ENCODE measurements at regions not wholly inside any gene's neighbourhood (a gene's known extent, or its start where the extent isn't known, plus 50 kb on each side); places are given as distances from the start of the nearest gene placed in this dataset.

DNA sequence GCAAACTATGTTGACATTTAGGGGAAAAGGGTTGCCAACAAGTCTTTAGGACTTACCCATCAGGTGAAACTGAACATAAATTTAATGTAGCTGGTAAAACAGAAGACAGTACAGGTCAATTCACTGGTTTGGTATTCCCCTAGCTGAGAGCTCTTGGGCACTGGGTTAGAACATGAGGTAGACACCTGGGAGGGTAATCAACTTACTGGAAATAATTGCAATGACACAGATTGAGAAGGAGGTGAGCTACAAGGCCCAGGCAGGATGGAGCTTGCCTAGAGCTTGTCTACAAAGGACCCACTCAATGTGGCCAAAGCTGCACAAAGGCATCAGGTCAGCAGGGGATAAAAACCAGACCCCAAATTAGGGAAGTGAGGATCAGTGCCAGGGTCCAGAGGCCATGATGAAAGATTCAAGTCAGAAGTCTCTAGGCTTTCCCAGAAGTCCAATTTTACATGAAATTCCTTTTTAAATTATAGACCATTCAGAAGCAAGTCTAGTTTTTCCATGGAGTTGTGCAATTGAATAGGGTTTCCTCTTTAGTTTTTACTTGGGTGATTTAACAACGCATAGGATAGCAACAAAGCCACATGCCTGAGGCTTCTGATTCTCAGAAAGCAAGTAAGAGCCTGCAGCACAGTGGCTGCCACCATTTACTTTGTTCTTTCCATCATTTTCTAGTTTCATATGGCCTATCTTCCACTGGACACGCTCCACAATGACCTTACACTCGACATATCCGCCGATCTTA, 194.0 kb downstream of the NDFIP2 start:
- Histone ChIP-seq H3K14ac (replicated peaks; ENCODE audit: low read depth, low read length) (no peak overlapping the region), H3K4ac (ENCODE audit: low read depth, low read length) (no peak overlapping the region), H4K20me1 (ENCODE audit: insufficient read depth, low read length) (no peaks in the 10 kb centered on the region), H2BK15ac (ENCODE audit: low read depth, low read length) (no peak overlapping the region), H2AK5ac (ENCODE audit: low read depth, low read length) (no peak overlapping the region), H3K27ac (ENCODE audit: insufficient read depth, low read length) (no peak overlapping the region), H3K4me2 (ENCODE audit: low read depth, low read length) (no peak overlapping the region), H3K56ac (ENCODE audit: extremely low read depth, insufficient read depth, low read length) (no peak overlapping the region), H2BK20ac (ENCODE audit: low read depth, low read length) (no peak overlapping the region), H3K4me3 (ENCODE audit: insufficient read depth, low read depth, low read length) (no peak overlapping the region), H3K9me1 (ENCODE audit: insufficient read depth, low read length) (0 out of 2 replicates have a peak, but pooled peaks cover 4% of the 10 kb centered on the region), H3K23ac (ENCODE audit: low read depth, low read length) (no peak overlapping the region), H3K9me3 (ENCODE audit: control insufficient read depth, insufficient read depth, low read length) (no peaks in the 10 kb centered on the region), H4K91ac (ENCODE audit: insufficient read depth, low read depth, low read length) (no peak overlapping the region), H3K27me3 (ENCODE audit: control insufficient read depth, insufficient read depth, low read length) (peaks cover 3% of the 10 kb centered on the region; the same call in 1 of the 2 replicates), H2AFZ (replicated peaks; ENCODE audit: low read length, poor library complexity) (no peak overlapping the region), H2BK120ac (ENCODE audit: low read depth, low read length) (no peak overlapping the region), H2BK5ac (ENCODE audit: low read depth, low read length, poor library complexity, severe bottlenecking) (no peak overlapping the region), H4K8ac (ENCODE audit: low read depth in 2 of 2, low read length in 2 of 2) (no peak overlapping the region), H3K9ac (ENCODE audit: low read depth, low read length) (no peak overlapping the region), H4K5ac (ENCODE audit: low read depth, low read length) (no peak overlapping the region), H2AK9ac (replicated peaks; ENCODE audit: low read depth, low read length, poor library complexity) (no peak overlapping the region), H3K18ac (ENCODE audit: low read depth, low read length) (no peak overlapping the region), H3K79me1 (ENCODE audit: low read depth in 1 of 2, low read length in 2 of 2) (no peaks in the 10 kb centered on the region), H3K36me3 (ENCODE audit: control insufficient read depth, insufficient read depth, low read length) (no peaks in the 10 kb centered on the region), H3K4me1 (ENCODE audit: control insufficient read depth, insufficient read depth, low read length) (no peaks in the 10 kb centered on the region; the same call in 1 of the 2 replicates)
- WGBS, 2 experiments (ENCODE audit: extremely low coverage in 2 of 2, insufficient read length in 1 of 2): no CpG with 5 or more reads among the region's 5 CpGs
- intact Hi-C loops (cut with micrococcal nuclease): loop anchor here (5.0 kb wide), 1 partner anchor 102 kb away; no protein-coding TSS in a partner anchor
- ATAC-seq (ENCODE audit: low read depth): no peak
- no TSS peak for BruUV-seq (replicated peaks)
- TF ChIP-seq BHLHE40 (IDR thresholded peaks at IDR 0.05; ENCODE audit: low read depth, low read length): no peak
- no peak for TF ChIP-seq CHD1 (IDR thresholded peaks at IDR 0.05; ENCODE audit: low read depth, low read length)
- no peak for TF ChIP-seq NFE2L2 (IDR thresholded peaks at IDR 0.05; ENCODE audit: low read depth, low read length)
- no peak for TF ChIP-seq RAD21 (IDR thresholded peaks at IDR 0.05; ENCODE audit: low read length)
- no peak for TF ChIP-seq SMC3 (IDR thresholded peaks at IDR 0.05; ENCODE audit: low read depth, low read length)
- no peak for TF ChIP-seq RFX5 (IDR thresholded peaks at IDR 0.05; ENCODE audit: low read depth, low read length)
- TF ChIP-seq FOS (IDR thresholded peaks at IDR 0.05; ENCODE audit: low read depth, low read length): no peak
- TF ChIP-seq, protein P1, sequence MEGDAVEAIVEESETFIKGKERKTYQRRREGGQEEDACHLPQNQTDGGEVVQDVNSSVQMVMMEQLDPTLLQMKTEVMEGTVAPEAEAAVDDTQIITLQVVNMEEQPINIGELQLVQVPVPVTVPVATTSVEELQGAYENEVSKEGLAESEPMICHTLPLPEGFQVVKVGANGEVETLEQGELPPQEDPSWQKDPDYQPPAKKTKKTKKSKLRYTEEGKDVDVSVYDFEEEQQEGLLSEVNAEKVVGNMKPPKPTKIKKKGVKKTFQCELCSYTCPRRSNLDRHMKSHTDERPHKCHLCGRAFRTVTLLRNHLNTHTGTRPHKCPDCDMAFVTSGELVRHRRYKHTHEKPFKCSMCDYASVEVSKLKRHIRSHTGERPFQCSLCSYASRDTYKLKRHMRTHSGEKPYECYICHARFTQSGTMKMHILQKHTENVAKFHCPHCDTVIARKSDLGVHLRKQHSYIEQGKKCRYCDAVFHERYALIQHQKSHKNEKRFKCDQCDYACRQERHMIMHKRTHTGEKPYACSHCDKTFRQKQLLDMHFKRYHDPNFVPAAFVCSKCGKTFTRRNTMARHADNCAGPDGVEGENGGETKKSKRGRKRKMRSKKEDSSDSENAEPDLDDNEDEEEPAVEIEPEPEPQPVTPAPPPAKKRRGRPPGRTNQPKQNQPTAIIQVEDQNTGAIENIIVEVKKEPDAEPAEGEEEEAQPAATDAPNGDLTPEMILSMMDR (conservative IDR thresholded peaks at IDR 0.05; ENCODE audit: low read depth, low read length): no peak
- no peak for TF ChIP-seq MAFK (IDR thresholded peaks at IDR 0.05; ENCODE audit: low read depth, low read length)
- dilution Hi-C loops (cut with HindIII; ENCODE audit: low sequenced_read_pairs, unreplicated experiment): no loop called here
- in situ Hi-C loops (cut with MboI; ENCODE audit: low sequenced_read_pairs): loop anchor here (10.0 kb wide), 1 partner anchor 690 kb away; no protein-coding TSS in a partner anchor
- no peak for DNase-seq
- CTCF ChIA-PET: interaction anchor here (0.6 kb wide), 1 partner anchor 696 kb away, joined by 3 read pairs; no protein-coding TSS in a partner anchor
- POLR2A ChIA-PET (ENCODE audit: unreplicated experiment): interaction anchor here (0.7 kb wide), 1 partner anchor 524 kb away, joined by 14 read pairs; no protein-coding TSS in a partner anchor

Measured in IMR-90 (cell line).